ENCODE measurements at regions not wholly inside any gene's neighbourhood (a gene's known extent, or its start where the extent isn't known, plus 50 kb on each side); places are given as distances from the start of the nearest gene placed in this dataset.

DNA sequence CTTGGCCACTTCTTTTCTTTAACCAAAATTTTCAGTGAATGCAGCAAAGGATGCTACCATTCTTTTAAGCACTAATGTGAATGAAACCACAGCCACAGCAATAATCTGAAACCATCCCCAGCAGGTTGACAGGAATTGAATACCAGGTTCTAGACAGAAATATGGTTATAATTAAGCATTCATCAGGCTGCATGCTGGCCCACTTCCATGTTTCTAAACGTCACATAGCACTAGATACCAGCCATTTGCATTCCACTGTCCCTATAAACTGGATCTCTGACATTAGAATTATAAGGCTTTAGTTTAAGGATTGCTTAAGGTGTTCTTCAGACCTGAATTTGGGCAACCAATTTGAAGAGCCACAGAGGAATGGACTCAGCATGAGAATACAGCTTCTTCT, 340.8 kb upstream of the KLF6 start:
- Histone ChIP-seq H3K27me3 (no peaks in the 10 kb centered on the region), H3K4me3 (no peak overlapping the region), H3K4me1 (peaks cover 2% of the 10 kb centered on the region), H3K27ac (no peak overlapping the region), H3K36me3 (ENCODE audit: low read depth, missing control alignments) (no peaks in the 10 kb centered on the region), H3K9me3 (no peaks in the 10 kb centered on the region)
- TF ChIP-seq POLR2A (IDR thresholded peaks at IDR 0.05) = no peak
- TF ChIP-seq, protein P1, sequence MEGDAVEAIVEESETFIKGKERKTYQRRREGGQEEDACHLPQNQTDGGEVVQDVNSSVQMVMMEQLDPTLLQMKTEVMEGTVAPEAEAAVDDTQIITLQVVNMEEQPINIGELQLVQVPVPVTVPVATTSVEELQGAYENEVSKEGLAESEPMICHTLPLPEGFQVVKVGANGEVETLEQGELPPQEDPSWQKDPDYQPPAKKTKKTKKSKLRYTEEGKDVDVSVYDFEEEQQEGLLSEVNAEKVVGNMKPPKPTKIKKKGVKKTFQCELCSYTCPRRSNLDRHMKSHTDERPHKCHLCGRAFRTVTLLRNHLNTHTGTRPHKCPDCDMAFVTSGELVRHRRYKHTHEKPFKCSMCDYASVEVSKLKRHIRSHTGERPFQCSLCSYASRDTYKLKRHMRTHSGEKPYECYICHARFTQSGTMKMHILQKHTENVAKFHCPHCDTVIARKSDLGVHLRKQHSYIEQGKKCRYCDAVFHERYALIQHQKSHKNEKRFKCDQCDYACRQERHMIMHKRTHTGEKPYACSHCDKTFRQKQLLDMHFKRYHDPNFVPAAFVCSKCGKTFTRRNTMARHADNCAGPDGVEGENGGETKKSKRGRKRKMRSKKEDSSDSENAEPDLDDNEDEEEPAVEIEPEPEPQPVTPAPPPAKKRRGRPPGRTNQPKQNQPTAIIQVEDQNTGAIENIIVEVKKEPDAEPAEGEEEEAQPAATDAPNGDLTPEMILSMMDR (IDR thresholded peaks at IDR 0.05) = no peak
- 86 to 87% methylated on average over 1 of the region's 1 CpG for WGBS, 2 donors
- no peak for DNase-seq
- intact Hi-C loops (cut with DNase I; ENCODE audit: low total_unique reads) = no loop called here

DNA sequence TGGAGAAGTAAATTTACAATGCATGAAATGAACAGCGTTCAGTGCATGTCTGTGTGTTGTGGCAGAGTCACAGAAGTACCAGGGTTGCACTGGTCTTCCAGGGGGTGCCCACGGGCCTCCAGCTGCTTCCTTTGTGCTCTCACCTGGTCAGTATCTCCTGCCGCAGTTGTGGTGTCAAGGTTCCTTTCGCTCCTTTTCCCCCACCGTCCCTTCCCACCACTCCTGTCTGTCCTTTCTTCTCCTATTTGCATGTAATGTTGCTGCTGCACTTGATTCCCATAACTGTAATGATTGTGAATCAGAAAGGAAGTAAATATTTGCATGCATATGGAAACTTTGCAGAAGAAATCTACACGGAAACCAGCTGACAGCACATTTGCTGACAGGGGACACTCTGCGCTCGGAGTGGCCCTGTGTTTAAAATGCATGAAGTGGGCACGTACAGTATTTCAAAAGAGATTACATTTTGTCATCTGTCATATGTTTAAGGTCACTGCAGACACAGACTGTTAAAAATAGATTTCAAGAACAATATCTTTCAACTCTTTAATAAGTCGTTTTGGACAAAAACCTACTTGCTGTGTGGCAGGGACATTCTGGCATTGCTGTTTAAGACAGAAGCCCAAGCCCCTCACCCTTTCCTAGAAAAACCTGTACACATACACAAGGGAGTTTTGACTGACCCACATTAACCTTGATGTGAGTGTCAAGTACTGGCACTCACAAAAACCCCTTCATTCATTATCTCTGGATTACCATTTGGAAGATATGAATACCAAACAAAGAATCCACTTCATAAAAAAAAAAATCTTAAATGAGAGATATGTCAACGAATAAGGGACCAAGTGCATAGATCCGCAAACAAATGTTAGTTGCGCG, 336.7 kb upstream of the KLF6 start:
- H3K9me3 ChIP-seq = no peaks in the 10 kb centered on the region
- intact Hi-C loops (cut with DNase I; ENCODE audit: low total_unique reads) = no loop called here
- 62 to 73% methylated on average over 14 of the region's 14 CpGs for WGBS, 2 donors
- peaks cover 2% of the 10 kb centered on the region for H3K4me1 ChIP-seq
- H3K4me3 ChIP-seq = no peak overlapping the region
- H3K36me3 ChIP-seq (ENCODE audit: low read depth, missing control alignments) = no peaks in the 10 kb centered on the region
- DNase-seq = no peak
- TF ChIP-seq, protein P1 (IDR thresholded peaks at IDR 0.05) = no peak
- TF ChIP-seq POLR2A (IDR thresholded peaks at IDR 0.05) = no peak
- no peaks in the 10 kb centered on the region for H3K27me3 ChIP-seq
- no peak overlapping the region for H3K27ac ChIP-seq

DNA sequence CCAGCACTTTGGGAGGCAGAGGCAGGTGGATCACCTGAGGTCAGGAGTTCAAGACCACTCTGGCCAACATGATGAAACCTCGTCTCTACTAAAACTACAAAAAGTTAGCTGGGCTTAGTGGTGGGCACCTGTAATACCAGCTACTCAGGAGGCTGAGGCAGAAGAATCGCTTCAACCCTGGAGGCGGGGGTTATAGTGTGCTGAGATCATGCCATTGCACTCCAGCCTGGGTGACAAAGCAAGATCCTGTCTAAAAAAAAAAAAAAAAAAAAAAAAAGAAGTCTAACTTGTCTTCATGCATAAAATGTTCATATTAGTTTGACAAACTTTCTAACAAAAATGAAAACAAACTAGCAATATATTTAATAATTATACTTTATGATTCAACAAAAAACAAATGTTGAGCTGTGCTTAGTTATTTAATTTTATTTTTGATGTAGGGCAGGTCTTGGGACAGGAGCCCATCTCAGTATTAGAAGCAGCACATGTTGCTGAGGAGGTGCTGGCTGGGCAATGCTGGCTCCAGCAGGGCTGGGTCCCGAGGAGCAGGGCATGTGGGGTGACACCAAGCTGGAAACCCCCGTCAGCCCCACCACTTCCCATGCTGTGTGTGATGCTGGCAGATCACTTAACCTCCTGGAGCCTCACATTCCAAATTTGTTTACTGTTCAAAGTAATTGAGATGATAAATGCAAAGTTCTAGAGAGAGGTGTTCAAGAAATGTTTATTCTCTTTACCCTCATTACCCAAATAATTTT, 335.3 kb upstream of the KLF6 start:
- TF ChIP-seq, protein P1 (IDR thresholded peaks at IDR 0.05) = no peak
- TF ChIP-seq POLR2A (IDR thresholded peaks at IDR 0.05) = no peak
- H3K4me3 ChIP-seq = no peak overlapping the region
- WGBS, 2 donors = 76 to 94% methylated on average over 5 of the region's 5 CpGs
- intact Hi-C loops (cut with DNase I; ENCODE audit: low total_unique reads) = no loop called here
- no peaks in the 10 kb centered on the region for H3K27me3 ChIP-seq
- peaks cover 2% of the 10 kb centered on the region for H3K4me1 ChIP-seq
- DNase-seq = no peak
- no peaks in the 10 kb centered on the region for H3K36me3 ChIP-seq (ENCODE audit: low read depth, missing control alignments)
- H3K27ac ChIP-seq = no peak overlapping the region
- H3K9me3 ChIP-seq = no peaks in the 10 kb centered on the region

DNA sequence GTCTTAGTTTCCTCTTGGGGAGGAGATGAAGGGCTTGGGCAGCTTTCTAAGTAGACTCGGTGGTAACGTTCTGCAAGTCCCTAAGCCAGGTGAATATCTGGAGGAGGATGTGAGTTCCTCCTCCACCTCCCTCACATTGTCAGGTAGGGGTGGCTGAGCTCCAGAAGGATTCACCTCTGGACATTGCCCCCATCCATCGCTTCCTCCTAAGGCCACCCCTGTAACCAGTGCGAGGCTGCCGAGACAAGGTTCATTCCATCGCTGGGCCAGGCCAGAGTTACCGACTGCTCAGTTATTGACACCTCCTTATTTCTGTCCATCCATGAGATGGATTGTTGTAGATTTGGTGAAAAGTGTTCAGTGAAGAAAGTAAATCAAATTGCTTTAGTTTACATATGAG, 334.1 kb upstream of the KLF6 start:
- H3K27me3 ChIP-seq = no peaks in the 10 kb centered on the region
- no peak overlapping the region for H3K27ac ChIP-seq
- no peaks in the 10 kb centered on the region for H3K36me3 ChIP-seq (ENCODE audit: low read depth, missing control alignments)
- no peaks in the 10 kb centered on the region for H3K9me3 ChIP-seq
- H3K4me1 ChIP-seq = peaks cover 2% of the 10 kb centered on the region
- intact Hi-C loops (cut with DNase I; ENCODE audit: low total_unique reads) = no loop called here
- WGBS, 2 donors = 72 to 83% methylated on average over 7 of the region's 7 CpGs
- H3K4me3 ChIP-seq = no peak overlapping the region
- TF ChIP-seq POLR2A (IDR thresholded peaks at IDR 0.05) = no peak
- TF ChIP-seq, protein P1 (IDR thresholded peaks at IDR 0.05) = no peak
- DNase-seq = no peak

Data from testis (tissue), 2 donors.